HEK293T (cell line): ENCODE measurements at regions not wholly inside any gene's neighbourhood (a gene's known extent, or its start where the extent isn't known, plus 50 kb on each side); places are given as distances from the start of the nearest gene placed in this dataset.
"Not testable (repeated sequence)": the region's sequence is repeated elsewhere in the genome, so short reads cannot be mapped to it uniquely, and the experiment has no call there.

Source experiments
- CTCF ChIA-PET: fragments of 350-600 bp; formaldehyde crosslinking; extraction: SDS; loops from one replicate; lab custom pipeline; 2021; ENCODE audit warnings: antibody characterized with exemption, inconsistent platforms; lab: Yijun Ruan, JAX
- POLR2A ChIA-PET: fragments of 350-600 bp; formaldehyde crosslinking; extraction: SDS; loops from one replicate; lab custom pipeline; 2020; ENCODE audit warnings: antibody characterized with exemption, inconsistent platforms; lab: Yijun Ruan, JAX
- DNase-seq: peaks from one replicate; pipeline ENCODE4 v3.0.0; 2012; ENCODE audit warnings: mixed read lengths; ENCODE audit errors: extremely low spot score
- ARNT ChIP-seq: fragments of 450-650 bp; IDR thresholded peaks from 2 replicates; pipeline ENCODE4 v1.6.1; 2017; ENCODE audit warnings: mild to moderate bottlenecking
- BHLHE40 ChIP-seq: fragments of 450-650 bp; IDR thresholded peaks from 2 replicates; pipeline ENCODE4 v1.6.1; 2016; ENCODE audit warnings: mild to moderate bottlenecking, moderate library complexity, borderline replicate concordance
- CTBP1 ChIP-seq: fragments of 450-650 bp; IDR thresholded peaks from 2 replicates; pipeline ENCODE4 v1.6.1; 2016; ENCODE audit warnings: borderline replicate concordance
- ELF4 ChIP-seq: fragments of 450-650 bp; IDR thresholded peaks from 2 replicates; pipeline ENCODE4 v1.6.1; 2017; ENCODE audit warnings: antibody characterized with exemption
- FOXA1 ChIP-seq: fragments of 450-650 bp; IDR thresholded peaks from 2 replicates; pipeline ENCODE4 v1.6.1; 2016; ENCODE audit warnings: mild to moderate bottlenecking
- FOXK2 ChIP-seq: fragments of 450-650 bp; IDR thresholded peaks from 2 replicates; pipeline ENCODE4 v1.6.1; 2016; ENCODE audit warnings: mild to moderate bottlenecking
- FOXM1 ChIP-seq: fragments of 450-650 bp; IDR thresholded peaks from 2 replicates; pipeline ENCODE4 v1.6.1; 2017; ENCODE audit warnings: mild to moderate bottlenecking, borderline replicate concordance
- HDGF ChIP-seq: fragments of 450-650 bp; IDR thresholded peaks from 2 replicates; pipeline ENCODE4 v1.6.1; 2017; ENCODE audit warnings: antibody characterized with exemption, borderline replicate concordance
- L3MBTL2 ChIP-seq: fragments of 450-650 bp; conservative IDR thresholded peaks from 2 replicates; pipeline ENCODE4 v1.6.1; 2016; ENCODE audit warnings: mild to moderate bottlenecking
- LEF1 ChIP-seq: fragments of 450-650 bp; IDR thresholded peaks from 2 replicates; pipeline ENCODE4 v1.6.1; 2017; ENCODE audit warnings: mild to moderate bottlenecking, borderline replicate concordance
- NFRKB ChIP-seq: fragments of 450-650 bp; IDR thresholded peaks from 2 replicates; pipeline ENCODE4 v1.6.1; 2016; ENCODE audit warnings: mild to moderate bottlenecking, moderate library complexity
- SP1 ChIP-seq: fragments of 450-650 bp; IDR thresholded peaks from 2 replicates; pipeline ENCODE4 v1.6.1; 2017
- SUZ12 ChIP-seq: fragments of 450-650 bp; IDR thresholded peaks from 2 replicates; pipeline ENCODE4 v1.6.1; 2016; ENCODE audit warnings: mild to moderate bottlenecking
- TARDBP ChIP-seq: fragments of 450-650 bp; IDR thresholded peaks from 2 replicates; pipeline ENCODE4 v1.6.1; 2016
- ZNF384 ChIP-seq: fragments of 450-650 bp; IDR thresholded peaks from 2 replicates; pipeline ENCODE4 v1.6.1; 2016
- TF ChIP-seq, protein P1 (sequence below): fragments of 450-650 bp; IDR thresholded peaks from 2 replicates; pipeline ENCODE4 v1.6.1; 2016

- ChIA-PET CTCF (no interaction called here), POLR2A (no interaction called here)
- DNase-seq: no peak
- TF ChIP-seq HDGF (no peak), TARDBP (no peak), SUZ12 (no peak), FOXA1 (no peak), ELF4 (no peak), NFRKB (no peak), ARNT (no peak), CTBP1 (no peak), SP1 (no peak), ZNF384 (no peak), BHLHE40 (no peak), FOXM1 (no peak), L3MBTL2 (no peak)
- TF ChIP-seq, protein P1, sequence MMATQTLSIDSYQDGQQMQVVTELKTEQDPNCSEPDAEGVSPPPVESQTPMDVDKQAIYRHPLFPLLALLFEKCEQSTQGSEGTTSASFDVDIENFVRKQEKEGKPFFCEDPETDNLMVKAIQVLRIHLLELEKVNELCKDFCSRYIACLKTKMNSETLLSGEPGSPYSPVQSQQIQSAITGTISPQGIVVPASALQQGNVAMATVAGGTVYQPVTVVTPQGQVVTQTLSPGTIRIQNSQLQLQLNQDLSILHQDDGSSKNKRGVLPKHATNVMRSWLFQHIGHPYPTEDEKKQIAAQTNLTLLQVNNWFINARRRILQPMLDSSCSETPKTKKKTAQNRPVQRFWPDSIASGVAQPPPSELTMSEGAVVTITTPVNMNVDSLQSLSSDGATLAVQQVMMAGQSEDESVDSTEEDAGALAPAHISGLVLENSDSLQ: no peak
Observed at GRCh38 chr2:16927398-16927797, 261.8 kb upstream of the CYRIA start.

GRCh38 chr2:16925145-16925544, 259.5 kb upstream of the CYRIA start:
- CTCF ChIA-PET: no interaction called here
- POLR2A ChIA-PET: no interaction called here
- DNase-seq: no peak
- TF ChIP-seq FOXA1: no peak
- TF ChIP-seq, protein P1: no peak

DNA sequence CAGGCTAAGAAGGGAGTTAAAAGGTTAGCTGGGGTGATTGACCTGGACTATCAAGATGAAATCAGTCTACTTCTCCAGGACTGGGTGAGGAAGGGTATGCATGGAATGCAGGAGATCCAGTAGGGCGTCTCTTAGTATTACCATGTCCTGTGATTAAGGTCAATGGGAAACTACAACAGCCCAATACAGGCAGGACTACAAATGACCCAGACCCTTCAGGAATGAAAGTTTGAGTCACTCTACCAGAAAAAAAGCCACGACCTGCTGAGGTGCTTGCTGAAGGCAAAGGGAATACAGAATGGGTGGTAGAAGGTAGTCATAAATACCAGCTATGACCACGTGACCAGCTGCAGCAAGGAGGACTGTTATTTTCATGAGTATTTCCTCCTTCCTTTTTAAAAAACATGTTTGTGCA, 249.7 kb upstream of the CYRIA start:
- DNase-seq, POLR2A ChIA-PET, CTCF ChIA-PET: not testable (repeated sequence)

DNA sequence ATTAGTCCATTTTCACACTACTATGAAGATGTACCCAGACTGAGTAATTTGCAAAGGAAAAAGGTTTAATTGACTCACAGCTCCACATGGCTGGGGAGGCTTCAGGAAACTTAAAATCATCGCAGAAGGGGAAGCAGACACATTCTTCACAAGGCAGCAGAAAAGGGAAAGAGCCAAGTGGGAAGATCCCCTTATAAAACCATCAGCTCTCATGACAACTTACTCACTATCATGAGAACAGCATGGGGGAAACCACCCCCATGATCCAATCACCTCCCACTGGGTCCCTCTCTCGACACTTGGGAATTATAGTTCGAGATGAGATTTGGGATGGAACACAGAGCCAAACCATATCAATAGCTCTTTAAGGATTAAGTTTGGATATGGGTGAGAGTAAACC, 246.1 kb upstream of the CYRIA start:
- no peak for TF ChIP-seq LEF1
- TF ChIP-seq BHLHE40: no peak
- TF ChIP-seq TARDBP: no peak
- TF ChIP-seq FOXA1: no peak
- TF ChIP-seq, protein P1: no peak
- no peak for TF ChIP-seq CTBP1
- no peak for TF ChIP-seq HDGF
- no peak for TF ChIP-seq ARNT
- TF ChIP-seq L3MBTL2: no peak
- no peak for TF ChIP-seq ELF4
- TF ChIP-seq FOXM1: no peak
- TF ChIP-seq FOXK2: no peak
- no peak for TF ChIP-seq SP1
- TF ChIP-seq ZNF384: no peak
- no peak for TF ChIP-seq NFRKB
- no peak for TF ChIP-seq SUZ12
- CTCF ChIA-PET: interaction anchor here (0.5 kb wide), 1 partner anchor 17 kb away, joined by 3 read pairs; no protein-coding TSS in a partner anchor
- POLR2A ChIA-PET: no interaction called here

DNA sequence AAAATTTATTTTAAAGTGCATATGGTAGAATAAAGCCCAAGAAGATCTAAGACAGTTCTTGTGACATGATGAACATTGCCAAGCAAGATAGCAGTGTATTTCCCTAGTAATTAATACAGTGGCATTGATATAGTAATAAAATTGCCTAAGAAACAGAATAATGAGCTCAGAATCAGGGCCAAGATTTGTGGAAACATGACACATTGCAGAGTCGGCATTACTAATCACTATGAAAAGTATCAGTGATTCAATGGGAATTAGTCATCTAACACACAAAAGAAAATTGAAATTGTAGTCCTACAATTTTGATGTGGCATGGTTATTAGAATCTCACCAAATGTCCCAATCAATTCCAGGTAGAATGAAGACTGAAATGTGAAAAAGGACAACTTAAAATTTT, 243.0 kb upstream of the CYRIA start:
- POLR2A ChIA-PET: no interaction called here
- TF ChIP-seq FOXA1 (no peak), SUZ12 (no peak), CTBP1 (no peak), ARNT (no peak), ELF4 (no peak), TARDBP (no peak)
- no peak for DNase-seq
- CTCF ChIA-PET: no interaction called here

More for the DNA sequence above, 246.1 kb upstream of the CYRIA start:
- no peak for DNase-seq

GRCh38 chr2:16907645-16908282, 242.1 kb upstream of the CYRIA start:
- no peak for DNase-seq
- ChIA-PET POLR2A (no interaction called here), CTCF (no interaction called here)
- TF ChIP-seq ELF4 (no peak), L3MBTL2 (no peak), FOXA1 (no peak), SUZ12 (no peak), HDGF (no peak), ARNT (no peak), FOXK2 (no peak), ZNF384 (no peak), NFRKB (no peak), FOXM1 (no peak), SP1 (no peak), BHLHE40 (no peak), CTBP1 (no peak), LEF1 (no peak), TARDBP (no peak)
- TF ChIP-seq, protein P1: no peak

DNA sequence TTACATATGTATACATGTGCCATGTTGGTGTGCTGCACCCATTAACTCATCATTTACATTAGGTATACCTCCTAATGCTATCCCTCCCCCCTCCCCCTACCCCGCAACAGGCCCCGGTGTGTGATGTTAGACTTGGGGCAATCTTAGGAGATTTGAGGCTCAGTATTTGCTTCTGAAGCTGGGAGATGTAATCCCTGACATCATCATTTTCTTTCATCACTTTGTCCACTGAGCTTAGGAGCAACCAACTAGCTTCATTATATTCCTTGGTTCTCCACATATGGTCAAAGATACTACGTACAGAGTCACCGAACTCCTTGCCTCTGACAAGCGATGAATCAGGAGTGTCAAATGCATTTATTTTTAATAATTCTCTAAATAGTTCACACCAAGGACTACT, 239.7 kb upstream of the CYRIA start:
- DNase-seq, CTCF ChIA-PET, POLR2A ChIA-PET: not testable (repeated sequence)
